ENCODE measurements at regions not wholly inside any gene's neighbourhood (a gene's known extent, or its start where the extent isn't known, plus 50 kb on each side); places are given as distances from the start of the nearest gene placed in this dataset.

- Histone ChIP-seq H3K4me3 (no peak overlapping the region), H3K27ac (no peak overlapping the region), H3K4me1 (peaks cover 9% of the 10 kb centered on the region), H3K36me3 (no peaks in the 10 kb centered on the region), H3K9me3 (no peaks in the 10 kb centered on the region), H3K27me3 (no peaks in the 10 kb centered on the region)
- 64% methylated on average over 9 of the region's 9 CpGs for WGBS
- DNase-seq (ENCODE audit: low spot score in 2 of 2) = no peak
- TF ChIP-seq EP300 (IDR thresholded peaks at IDR 0.05) (no peak), POLR2AphosphoS5 (IDR thresholded peaks at IDR 0.05) (no peak), POLR2A (IDR thresholded peaks at IDR 0.05) (no peak), CTCF (IDR thresholded peaks at IDR 0.05) (no peak)
Measured at GRCh38 chr10:3892440-3893425, 107.7 kb upstream of the KLF6 start.

GRCh38 chr10:3891396-3891795 is 106.4 kb upstream of the KLF6 start:
- Histone ChIP-seq H3K4me1 (peaks cover 23% of the 10 kb centered on the region), H3K9me3 (no peaks in the 10 kb centered on the region), H3K36me3 (no peaks in the 10 kb centered on the region), H3K27me3 (no peaks in the 10 kb centered on the region), H3K4me3 (no peak overlapping the region), H3K27ac (no peak overlapping the region)
- WGBS = 94% methylated on average over 3 of the region's 3 CpGs
- no peak for TF ChIP-seq EP300 (IDR thresholded peaks at IDR 0.05)
- TF ChIP-seq POLR2A (IDR thresholded peaks at IDR 0.05) = no peak
- no peak for TF ChIP-seq CTCF (IDR thresholded peaks at IDR 0.05)
- no peak for TF ChIP-seq POLR2AphosphoS5 (IDR thresholded peaks at IDR 0.05)
- no peak for DNase-seq (ENCODE audit: low spot score in 2 of 2)

DNA sequence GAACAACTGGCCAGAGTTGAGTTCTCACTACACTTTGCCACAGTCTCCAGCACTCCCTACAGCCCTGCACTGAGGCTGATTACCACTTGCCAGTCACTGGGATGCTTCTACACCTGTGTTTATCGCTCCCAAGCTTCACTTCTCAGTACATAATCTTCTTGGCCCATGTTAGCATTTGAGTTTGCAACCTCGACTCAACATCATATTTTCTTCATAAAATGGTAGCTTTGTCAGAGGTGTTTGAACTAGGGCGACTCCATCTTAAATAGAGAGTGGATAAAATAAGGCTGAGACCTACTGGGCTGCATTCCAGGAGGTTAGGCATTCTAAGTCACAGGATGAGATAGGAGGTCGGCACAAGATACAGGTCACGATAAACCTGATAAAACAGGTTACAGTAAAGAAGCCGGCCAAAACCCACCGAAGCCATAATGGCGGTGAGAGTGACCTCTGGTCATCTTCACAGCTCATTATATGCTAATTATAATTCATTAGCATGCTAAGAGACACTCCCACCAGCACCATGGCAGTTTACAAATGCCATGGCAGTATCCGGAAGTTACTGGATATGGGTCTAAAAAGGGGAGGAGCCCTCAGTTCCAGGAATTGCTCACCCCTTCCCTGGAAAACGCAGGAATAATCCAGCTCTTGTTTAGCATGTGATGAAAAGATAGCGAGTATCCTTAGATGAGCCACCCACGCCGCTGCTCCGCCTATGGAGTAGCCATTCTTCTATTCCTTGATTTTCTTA is 105.8 kb upstream of the KLF6 start:
- no peak overlapping the region for H3K4me3 ChIP-seq
- no peak for DNase-seq (ENCODE audit: low spot score in 2 of 2)
- no peak overlapping the region for H3K27ac ChIP-seq
- WGBS = 93% methylated on average over 14 of the region's 14 CpGs
- no peak for TF ChIP-seq EP300 (IDR thresholded peaks at IDR 0.05)
- TF ChIP-seq POLR2AphosphoS5 (IDR thresholded peaks at IDR 0.05) = no peak
- TF ChIP-seq POLR2A (IDR thresholded peaks at IDR 0.05) = no peak
- no peak for TF ChIP-seq CTCF (IDR thresholded peaks at IDR 0.05)
- H3K36me3 ChIP-seq = no peaks in the 10 kb centered on the region
- peaks cover 27% of the 10 kb centered on the region for H3K4me1 ChIP-seq
- no peaks in the 10 kb centered on the region for H3K27me3 ChIP-seq
- no peaks in the 10 kb centered on the region for H3K9me3 ChIP-seq

DNA sequence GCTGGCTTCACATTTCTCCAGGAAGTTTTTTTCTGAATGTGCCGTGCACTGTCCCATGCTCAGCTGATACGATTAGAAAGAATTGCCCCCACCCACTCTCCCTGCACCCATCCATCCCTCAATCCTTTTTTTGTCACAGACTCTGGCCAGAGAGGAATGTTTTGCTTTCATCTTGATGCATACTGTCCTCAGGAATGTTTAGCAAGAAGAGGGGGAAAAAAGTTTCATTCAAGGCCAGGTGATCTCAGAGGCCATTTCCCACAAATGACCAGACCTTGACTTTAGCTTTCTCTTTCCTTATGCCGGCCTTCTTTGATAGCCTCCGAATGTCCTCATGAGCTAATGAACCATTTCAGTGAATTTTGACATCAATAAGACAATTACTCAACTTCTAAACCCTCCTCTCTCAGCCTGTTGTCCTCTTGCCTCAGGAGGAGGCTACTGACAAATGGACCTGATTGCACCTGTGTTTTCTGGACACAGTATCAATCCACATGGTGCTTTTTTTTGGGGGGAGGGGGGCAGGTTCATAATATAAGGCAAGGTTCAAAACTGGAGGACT is 105.0 kb upstream of the KLF6 start:
- H3K27ac ChIP-seq = no peak overlapping the region
- H3K36me3 ChIP-seq = no peaks in the 10 kb centered on the region
- no peaks in the 10 kb centered on the region for H3K27me3 ChIP-seq
- no peak for DNase-seq (ENCODE audit: low spot score in 2 of 2)
- 85% methylated on average over 4 of the region's 4 CpGs for WGBS
- H3K4me3 ChIP-seq = no peak overlapping the region
- peaks cover 27% of the 10 kb centered on the region for H3K4me1 ChIP-seq
- no peaks in the 10 kb centered on the region for H3K9me3 ChIP-seq
- no peak for TF ChIP-seq CTCF (IDR thresholded peaks at IDR 0.05)
